HG02852 (cell line): ENCODE measurements at regions not wholly inside any gene's neighbourhood (a gene's known extent, or its start where the extent isn't known, plus 50 kb on each side); places are given as distances from the start of the nearest gene placed in this dataset.

Source experiments
- ATAC-seq: cut with Tn5 transposase; IDR thresholded peaks from one replicate; pipeline ENCODE4 v1.9.1; 2021; ENCODE audit warnings: mild to moderate bottlenecking, moderate library complexity; ENCODE audit not compliant: unreplicated experiment

DNA sequence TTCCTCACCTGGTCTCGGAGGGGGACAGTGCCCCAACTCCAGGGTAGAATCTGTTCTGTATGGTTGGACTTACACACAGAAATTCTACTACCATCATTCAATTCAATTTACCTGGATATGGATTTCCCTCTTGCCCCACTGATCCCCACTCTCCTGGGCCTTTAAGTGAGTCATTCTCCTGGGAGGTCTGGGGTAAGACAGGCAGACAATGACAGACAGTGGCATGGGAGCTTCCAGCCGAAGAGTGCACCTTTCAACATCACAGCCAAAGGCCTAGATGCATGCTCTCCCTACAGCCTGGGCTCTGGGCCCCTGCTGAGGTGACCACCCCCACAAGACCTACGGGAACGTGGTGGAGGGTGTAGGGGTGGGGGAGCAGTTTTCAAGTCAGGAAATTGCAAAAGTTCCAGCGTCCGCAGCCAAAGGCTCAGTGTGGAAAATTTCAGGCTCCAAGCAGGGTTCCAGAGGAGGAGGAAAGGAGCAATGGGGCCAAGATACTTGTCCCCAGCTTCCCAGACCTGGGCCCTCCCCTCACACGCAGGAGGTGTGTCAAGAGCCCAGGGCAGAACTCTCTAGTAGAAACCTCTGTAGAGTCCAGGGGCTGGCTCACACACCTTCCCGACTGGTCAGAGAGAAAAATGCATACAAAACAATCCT is 296.4 kb downstream of the CYP26B1 start:
- no peak for ATAC-seq

DNA sequence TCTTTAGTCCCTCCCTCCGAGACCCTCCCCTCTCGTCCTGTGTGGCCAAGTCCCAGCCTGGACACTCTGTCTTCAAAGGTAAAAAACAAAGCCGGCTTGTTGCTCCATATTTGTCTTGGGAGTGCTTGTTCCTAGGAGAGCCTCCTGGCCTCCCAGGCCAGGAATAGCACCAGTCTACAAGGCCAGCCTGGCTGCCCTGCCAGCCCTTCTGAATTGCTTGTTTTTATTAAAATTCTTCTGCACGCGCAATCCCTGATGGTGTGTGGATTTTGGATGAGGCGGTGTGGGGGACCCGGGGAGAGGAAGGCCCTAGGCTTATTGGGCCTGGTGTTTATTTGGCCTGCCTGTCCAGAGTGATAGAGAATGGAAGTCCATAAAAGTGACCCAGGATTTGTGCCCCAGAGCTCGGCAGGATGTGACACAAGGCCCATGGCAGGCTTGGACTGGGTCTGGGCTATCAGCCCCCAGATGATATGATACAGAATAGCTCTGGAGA is 297.3 kb downstream of the CYP26B1 start:
- no peak for ATAC-seq

DNA sequence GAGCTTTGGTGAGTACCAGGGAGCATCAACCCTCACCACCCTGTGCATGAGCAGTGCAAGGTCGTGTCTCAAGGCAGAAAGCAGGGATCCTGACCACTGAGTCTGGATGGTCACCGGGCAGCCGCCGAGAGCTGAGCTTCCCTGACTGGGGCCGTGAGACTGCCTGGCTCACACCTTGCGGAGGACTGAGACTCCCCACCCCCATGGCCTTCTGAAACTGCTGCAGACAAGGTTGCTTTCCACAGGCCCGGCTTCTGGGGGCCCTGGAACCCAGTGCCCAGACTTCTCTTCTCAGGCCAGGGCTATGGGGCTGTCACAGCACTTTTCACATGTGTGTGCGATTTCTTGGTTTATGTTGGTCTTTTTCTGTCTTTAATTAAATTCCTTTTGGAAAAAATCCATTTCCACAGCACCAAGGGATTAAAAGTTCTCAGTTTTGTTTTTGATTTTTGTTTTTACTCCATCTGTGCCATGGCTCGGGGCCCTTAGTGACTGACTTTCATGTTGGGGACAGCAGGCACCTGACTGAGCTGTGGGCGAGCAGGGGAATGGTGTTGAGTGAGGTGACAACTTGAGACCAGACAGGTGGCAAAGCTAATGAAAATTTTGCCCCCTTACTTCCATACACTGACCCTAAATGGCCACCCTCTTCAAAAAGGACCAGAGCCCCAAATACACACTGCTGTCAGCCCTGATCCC is 297.9 kb downstream of the CYP26B1 start:
- no peak for ATAC-seq

DNA sequence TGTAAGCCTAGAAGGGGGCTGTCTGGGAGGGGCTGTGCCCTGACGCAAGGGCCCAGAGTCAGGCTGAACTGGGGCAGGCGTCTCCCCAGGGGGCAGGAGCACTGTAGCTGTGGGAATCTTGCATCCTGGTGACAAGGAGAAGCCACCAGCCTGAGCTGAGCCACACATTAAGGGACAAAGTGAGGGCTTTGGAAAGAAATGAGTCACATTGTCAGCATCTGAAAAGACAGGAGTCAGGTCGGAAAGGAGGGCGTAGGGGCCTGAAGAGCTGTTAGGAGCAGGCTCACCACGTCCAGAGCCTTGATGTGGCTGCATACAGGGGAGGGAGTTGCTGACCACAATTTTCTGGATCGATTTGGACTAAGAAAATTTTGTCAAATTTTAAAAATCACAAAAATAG is 298.6 kb downstream of the CYP26B1 start:
- ATAC-seq: no peak

DNA sequence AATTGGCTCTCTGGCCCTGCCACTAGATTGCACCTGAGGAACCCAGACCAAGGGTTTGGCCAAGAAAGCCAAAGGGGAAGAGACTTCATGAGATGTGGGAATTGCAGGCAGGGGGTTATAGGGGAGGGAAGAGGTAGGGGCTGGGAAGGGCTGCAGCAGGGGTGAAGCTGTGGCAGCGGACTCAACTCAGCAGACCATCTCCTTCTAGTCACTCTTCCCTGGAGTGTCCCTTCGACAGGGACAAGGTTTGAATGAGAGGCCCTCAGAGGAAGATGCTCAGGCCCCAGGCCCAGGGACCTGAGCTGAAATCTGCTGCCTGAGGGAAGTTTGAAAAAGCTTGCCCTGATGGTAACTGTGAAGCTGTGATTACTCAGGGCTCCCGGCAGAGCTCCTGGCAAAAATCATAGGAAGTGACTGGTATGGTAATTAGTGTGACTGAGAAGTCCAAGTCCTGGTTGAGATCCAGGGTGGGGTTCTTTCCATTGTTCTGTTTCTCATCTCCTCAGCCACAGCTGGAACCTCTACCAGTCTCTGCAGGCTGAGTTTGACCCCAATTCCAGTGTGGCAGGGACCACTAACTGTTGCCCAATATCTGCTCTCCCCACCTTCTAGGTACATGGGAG is 300.9 kb downstream of the CYP26B1 start:
- ATAC-seq: no peak

DNA sequence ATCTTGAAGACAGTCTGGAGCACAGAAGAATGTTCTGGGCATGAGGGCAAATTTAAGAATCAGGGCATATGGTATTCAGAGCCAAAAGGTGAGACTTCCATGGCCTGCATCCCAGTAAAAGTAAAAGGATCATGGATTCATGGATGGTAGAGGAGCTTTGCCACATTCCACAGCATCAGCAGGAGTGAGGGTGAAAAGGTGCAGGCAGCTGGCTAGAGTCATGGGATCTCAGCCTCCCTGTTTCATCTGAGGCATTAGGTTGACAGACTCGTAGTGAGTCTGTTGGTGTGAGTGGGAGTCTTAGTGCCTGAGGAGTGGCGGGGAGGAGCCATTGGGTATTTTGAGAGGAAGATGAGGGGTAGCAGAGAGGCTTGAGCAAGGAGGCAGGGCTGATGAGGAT is 301.6 kb downstream of the CYP26B1 start:
- ATAC-seq: no peak

DNA sequence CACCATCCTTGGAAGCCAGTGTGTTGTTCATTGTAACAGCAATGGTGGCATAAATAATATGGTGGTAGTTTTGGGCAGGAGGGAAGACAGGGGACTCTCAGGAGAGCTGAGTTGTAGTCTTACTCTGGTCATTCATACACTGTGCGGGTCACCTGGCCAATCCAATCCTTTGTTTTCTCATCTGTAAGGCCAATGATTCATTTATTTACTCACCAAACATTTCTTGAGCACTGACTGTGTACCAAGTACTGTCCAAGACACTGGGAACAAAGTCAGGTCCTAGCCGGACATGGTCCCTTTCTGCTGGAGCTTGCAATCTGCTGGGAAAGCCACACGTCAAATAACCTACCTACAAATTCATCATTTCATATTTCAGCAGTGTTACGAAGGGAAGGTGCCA is 302.7 kb downstream of the CYP26B1 start:
- ATAC-seq: no peak

DNA sequence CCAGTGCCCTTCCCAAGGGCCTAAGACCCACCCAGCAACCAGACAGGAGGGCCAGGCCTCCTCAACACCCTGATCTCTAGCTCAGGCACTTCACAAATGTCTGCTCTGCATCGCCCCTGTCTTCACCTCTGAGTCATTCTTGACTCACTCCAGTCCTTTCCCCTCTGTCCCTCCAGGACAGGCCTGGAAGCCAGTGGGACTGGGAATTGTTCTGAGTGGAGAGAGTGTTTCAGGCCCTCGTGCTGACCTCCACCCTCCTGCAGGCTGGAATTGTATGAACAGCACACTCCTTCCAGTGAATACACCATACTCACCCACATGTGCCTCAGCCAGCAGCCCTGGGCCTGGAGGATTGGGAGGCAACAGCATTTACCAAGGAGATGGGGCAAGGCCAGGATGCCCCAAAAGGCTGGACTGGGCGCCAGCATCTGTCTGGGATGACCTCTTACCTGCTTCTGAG is 304.2 kb downstream of the CYP26B1 start:
- no peak for ATAC-seq

DNA sequence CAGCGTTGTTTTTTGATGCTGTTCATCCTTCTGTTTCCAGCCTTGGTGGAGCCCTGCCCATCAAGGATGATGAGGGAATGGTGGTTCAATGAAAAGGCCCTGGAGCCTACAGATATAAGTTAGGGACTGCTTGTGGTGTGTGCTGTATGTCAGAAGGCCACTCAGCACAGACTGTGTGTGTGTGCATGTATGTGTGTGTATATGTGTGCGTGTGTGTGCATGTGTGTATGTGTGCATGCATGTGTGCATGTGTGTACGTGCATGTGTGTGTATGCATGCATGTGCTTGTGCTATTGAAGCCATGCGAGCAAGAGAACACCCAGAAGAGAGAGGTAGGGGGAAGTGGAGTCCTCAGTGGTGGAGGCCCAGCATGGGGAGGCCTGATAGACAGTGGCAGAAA is 304.9 kb downstream of the CYP26B1 start:
- ATAC-seq: no peak

DNA sequence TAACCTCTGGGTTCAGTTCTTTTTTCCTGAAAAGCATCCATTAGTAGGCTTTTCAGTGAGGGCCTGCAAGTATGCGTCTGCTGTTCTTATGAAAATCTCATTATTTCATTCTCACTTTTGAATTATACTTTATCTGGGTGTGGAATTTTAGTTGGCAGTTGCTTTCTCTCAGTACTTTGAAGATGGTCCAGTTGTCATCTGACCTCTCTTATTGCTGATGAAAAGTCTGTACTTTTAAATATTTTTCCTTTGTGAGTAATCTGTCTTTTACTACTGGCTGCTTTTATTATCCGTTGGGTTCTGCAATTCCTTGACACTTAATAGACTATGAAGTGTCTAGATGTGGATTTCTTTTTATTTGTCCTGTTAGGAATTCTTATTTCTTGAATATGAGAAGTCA is 307.8 kb downstream of the CYP26B1 start:
- no peak for ATAC-seq

DNA sequence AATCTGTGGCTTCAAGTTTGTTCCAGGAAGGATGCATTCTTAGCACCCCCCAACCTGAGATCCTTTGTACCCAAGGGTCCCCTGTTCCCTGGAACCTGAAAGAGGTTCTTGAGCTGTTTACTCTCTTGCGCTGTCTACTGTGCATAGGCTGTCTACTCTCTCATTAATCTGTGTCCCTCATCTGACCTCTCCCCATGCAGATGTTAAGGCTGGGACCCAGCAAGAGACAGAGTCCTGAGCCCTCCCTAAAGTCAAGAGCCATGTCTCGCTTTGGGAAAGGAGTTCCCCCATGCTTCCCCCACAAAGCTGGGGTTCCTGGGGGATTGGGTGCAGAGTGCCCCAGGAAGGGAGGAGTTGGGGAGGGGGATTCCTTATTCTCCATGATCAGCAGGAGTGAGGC is 312.9 kb downstream of the CYP26B1 start:
- no peak for ATAC-seq

DNA sequence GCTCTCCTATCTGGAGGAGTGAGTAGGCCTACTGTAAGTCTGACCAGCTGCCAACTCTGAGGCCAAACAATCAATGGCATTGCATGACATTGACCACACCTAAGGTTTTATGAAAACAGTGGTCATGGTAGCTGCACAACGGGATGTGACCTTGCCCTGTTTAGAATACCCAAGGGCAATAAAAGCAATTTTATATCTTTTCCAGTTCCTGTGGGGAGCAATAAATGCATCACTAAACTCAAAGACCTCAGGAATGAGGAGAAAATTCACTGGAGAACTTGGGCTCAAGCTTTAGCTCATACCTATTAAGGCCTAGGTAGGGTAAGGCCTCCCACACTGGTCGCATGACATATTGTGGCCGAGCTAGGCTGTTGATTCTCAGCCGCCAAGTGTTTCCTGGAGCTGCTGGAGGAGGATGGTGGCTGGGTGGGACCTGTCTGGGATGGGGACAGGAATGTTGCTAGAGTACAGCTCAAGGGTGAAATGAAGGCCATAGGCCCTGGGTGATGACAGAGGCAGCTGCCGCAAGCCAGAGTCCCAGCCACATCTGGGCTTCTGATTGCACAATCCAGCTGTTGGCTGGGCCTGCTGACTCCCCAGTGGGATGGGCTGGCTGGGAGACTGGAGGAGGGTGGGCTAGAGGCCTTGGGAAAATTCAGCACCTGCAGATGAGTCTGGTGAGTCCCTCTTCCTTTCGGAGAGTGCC is 313.7 kb downstream of the CYP26B1 start:
- ATAC-seq: no peak

DNA sequence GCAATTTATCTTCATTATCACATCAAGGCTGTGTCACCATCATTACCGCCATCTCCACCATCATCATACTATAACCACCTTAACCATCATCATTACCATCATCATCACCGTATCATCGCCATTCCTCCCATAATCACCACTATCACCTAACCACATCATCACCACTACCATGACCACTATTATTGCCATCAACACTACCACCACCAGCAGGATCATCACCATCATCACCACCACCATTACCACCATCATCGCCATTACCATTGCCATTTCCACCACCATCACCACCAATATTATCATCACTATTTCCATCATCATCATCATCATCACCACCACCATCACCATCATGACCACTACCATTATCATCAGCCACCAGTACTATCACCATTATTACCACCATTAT is 314.4 kb downstream of the CYP26B1 start:
- ATAC-seq: no peak

DNA sequence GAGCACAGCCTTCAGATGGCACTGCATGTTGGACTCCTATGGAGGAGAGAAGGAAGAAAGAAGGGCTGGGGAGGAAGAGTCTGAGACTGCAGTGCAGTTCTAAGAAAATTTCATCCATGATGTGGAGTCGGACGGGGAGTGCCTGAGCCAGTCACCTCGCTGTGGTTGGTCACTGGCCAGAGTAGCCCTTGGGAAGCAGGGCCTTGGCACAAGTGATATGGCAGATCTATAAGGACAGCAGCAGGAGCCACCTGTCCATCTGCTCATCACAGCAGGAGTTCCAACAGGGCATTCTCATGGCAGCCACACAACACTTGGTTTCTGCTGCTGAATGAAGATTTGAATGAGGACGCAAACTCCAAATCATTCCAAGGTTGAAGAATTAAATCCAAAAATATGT is 314.8 kb downstream of the CYP26B1 start:
- no peak for ATAC-seq

DNA sequence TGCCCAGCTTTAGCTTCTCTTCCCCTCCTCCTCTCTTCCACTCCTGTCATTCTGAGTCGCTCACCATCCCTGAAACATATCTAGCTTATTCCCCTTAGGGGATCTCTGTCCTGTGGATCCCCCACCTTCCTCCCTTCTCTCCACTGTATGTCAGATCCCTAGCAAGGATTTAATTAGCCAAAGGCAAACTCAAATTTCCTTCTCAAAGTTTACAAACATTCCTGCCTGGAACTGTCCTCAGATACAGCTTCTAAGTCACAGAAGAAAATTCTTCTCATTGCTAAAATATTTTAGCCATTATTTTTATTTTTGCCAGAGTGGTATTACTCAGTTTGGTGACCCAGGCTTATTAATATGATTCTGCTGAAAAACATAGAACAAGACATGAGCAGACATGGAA is 315.3 kb downstream of the CYP26B1 start:
- no peak for ATAC-seq

DNA sequence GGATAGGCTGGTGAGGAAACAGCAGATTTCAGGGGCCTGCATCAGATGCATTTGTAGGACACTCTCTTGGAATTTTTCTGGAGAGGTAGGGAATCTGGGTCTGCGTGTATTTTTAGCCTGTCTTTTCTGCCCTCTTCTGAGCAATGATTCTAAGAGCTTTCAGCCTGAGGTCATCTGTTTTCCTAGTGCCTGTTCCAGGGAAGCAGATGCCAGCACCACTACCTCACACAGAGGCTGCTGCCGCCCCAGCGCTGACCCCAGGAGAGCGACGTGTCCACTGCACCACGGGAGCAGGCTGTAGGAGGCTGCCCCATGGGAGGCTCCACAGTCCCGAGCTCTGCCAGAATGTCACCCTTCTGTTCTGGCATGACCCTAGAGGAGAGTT is 316.5 kb downstream of the CYP26B1 start:
- ATAC-seq: no peak

DNA sequence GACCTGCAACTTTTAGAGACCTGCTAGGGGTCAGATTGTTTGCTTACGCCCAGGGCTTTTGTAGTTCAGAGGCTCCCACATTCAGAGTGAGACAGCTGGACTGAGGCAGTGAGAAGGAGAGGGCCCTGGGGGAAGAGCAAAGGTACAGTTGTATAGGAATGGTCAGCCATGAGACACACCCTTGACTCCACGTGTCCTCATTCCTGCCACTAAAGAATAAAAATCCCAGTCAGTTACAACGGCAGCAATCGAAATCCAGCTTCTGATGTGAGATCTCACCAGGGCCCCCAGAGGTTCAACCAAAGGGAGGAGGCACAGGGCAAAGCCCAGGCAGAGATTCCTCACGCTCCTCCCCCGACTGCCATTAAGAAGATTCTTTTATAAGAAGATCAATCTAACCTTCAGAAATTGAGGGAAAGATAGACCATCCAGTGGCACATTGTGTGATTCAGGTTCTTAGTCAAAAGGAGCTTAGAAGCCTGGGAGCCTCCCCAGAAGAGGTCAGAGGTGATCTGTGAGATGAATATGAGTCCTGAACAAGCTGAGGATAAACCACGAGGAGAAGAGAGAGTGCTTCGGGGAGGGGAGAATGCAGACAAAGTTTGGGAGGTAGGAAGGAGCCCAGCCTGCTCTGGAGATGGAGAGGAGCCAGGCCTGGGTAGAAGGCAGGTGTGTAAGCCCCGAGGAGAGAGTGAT is 317.0 kb downstream of the CYP26B1 start:
- no peak for ATAC-seq

DNA sequence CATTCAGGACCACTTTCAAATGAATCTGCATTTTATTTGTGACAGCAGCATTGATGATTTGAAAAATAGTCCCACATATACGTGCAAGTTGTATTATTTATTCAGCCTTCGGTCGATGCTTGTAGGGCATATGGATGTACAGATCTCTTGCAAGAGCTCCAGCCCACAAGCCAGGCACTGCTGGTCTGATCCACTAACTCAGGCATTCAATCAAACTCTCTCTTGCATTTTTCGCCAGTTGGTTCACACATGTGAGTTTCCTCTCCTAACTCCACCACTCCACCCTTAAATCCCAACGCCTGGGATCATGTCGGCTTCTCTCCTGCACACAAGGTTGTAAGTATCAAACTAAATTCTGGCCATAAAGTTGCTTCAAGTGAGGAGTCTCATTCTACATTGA is 318.7 kb downstream of the CYP26B1 start:
- ATAC-seq: no peak

DNA sequence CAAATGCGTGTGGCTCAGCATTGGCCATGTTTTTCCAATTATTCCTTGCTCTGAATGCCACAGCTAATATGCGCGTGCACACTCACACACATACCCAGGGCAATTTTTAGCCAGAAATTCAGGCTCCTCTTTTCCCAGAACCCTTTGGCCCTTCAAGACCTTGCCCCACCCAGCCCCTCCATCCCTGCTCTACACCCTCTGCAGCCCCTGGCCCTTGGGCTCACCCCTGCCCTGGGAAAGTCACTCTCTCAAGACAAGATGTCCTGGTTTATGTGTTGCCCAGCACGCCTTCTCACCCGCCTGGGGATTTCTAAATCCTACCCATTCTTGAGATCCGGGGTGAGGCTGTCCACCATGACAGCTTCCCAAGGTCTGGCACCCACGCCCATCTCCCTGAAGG is 319.7 kb downstream of the CYP26B1 start:
- no peak for ATAC-seq

DNA sequence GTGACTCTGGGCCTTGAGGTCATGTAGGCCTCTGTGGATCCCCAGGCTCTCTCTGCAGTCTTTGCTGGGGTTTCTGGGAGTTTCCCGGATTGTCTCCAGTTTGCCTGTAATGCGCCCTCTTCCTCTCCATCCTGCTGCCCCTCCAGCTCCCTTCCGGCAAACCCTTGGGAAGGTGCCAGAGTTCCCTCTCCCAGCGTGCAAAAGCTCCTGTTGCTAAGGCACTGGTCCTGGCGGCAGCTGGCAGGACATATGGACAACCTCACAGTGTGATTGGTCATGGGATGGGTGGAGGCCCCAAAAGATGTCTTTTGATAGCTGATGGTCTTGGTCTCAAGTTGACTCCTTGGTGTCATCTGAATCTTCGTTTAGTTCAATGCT is 320.1 kb downstream of the CYP26B1 start:
- no peak for ATAC-seq
